GM19351 (cell line): ENCODE measurements at regions not wholly inside any gene's neighbourhood (a gene's known extent, or its start where the extent isn't known, plus 50 kb on each side); places are given as distances from the start of the nearest gene placed in this dataset.
"Not testable (repeated sequence)": the region's sequence is repeated elsewhere in the genome, so short reads cannot be mapped to it uniquely, and the experiment has no call there.

Experiments used
- ATAC-seq: cut with Tn5 transposase; IDR thresholded peaks from one replicate; pipeline ENCODE4 v1.9.1; 2021; ENCODE audit warnings: mild to moderate bottlenecking, moderate library complexity; ENCODE audit not compliant: unreplicated experiment

DNA sequence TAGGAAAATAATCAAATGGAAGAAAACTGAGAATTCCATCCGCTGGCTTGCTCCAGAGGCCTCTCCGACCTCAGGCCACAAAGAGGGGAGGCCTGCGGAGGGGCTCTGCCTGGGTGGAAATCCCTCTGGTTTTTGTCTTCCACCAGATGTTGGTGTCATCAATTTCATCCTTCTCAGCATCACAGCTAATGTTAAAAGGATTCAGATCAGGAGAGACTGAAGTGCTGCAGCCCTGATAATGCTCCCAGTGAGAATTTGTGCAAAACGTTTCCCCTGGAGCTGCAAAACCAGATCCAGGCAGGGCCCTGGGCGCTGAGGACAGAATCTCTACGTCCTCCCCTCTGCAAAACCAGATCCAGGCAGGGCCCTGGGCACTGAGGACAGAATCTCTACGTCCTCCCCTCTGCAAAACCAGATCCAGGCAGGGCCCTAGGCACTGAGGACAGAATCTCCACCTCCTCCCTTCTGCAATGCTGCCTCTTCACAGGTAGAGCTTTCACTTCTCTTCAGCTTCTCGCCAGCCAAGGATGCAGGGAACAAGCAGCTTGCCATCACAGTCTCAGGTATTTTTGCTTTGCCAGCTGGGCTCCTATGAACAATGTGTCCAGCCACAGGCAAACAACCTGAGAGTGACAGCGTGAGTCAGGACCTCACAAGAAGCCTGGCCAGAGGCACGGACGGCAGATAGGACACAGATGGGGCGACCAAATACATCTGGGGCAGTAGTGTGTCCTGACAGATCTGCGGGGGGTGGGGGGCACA is 81.2 kb downstream of the TMEM18 start:
- ATAC-seq = no peak

DNA sequence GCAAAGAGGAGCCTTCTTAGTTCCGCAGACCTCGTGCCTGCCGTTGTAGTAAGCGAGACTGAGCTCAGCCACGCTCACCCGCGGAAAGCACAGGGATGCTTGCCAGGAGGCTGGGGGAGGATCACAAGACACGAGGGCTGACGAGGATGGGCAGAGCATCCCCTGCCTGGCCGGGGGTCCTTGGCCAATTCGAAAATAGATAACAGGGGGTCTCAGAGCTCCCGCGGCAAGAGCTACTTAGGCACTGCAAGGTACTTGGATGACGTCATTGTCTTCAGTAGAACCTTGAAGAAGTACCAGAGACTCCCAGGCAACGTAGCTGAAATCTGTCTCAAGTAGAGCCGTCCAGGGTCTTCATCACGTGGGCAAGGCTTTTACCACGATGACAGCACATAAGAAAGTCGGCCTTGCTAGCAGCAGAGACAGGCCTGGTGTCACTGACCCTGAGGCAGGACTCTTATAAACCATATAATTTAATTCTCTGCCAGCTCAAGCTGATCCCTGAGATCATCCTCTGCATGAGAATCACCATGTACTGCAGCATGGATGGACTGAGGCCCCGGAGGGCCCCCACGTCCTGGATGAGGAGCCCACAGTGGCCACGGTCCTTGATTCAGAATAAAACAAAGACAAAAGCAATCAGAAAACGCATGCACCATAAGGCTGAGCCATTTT is 81.9 kb downstream of the TMEM18 start:
- ATAC-seq = no peak

DNA sequence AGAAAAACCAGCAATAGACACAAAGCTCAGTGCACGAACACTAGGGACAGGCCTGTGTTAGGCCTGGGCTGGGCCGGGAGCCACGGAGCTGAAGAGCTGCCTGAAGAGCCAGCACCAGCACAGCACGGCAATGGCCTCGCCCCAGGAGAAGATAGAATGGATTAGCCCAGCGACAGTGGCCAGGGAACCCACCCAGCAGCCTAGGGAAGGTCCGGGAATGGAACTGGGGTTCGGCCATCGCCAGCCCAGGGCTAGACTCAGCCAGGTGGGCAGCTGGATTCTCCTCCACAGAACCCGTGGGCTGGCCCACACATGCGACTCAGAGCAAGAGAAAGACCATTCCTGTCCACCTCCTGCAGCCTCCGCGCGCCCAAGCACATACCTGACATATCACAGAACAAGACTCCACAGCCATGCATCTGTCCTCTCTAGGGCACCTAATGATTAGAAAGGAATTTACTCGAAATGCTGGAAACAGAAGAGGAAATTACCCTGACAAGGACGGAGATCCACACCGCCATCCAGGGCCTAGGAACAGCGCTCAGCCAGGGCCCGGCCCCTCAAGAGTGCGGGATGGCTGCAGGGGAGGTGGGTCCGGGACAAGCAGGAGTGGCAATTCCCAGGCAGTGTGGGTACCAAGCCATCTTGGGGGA is 82.8 kb downstream of the TMEM18 start:
- no peak for ATAC-seq

DNA sequence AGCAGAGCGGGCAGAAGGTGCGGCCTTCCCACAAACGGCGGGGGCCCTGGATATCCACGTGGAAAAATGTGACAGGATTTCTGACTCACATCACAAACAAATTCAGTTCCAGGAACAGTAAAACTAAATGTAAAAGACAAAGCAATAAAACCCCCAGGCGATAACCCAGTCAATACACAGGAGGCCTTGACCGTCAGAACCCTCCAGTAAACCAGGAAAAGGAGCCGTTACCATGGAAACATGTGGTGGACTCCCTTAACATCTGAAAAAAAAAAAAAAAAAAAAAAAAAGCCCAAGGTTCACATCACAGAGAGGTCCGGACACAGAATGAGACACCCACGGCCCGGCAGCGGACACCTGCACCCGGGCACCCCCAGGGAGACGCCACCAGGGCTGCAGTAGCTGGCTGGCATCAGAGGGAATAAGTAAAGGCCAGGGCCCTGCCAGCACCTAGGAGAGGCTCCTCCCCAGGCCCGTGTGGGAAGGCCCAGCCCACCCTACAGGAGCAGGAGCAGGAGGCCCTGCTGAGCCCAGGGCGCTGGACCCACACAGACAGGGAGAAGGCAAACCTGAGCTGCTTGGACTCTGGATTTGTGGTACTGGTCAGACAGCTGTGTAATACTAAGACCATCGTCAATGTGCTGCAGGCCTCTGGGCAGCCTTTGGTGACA is 83.7 kb downstream of the TMEM18 start:
- no peak for ATAC-seq

DNA sequence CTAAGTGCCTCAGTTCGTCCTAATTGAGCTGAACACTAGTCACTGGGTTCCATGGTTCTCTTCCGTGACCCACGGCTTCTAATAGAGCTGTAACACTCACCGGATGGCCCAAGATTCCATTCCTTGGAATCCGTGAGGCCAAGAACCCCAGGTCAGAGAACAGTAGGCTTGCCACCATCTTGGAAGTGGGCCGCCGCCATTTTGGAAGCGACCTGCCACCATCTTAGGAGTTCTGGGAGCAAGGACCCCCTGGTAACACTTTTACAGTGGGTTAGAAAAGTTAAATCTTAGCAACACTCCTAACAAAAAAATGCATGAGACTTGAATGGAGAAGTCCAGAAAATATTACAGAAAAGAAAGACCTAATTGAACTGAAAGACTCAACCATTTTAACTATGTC is 84.5 kb downstream of the TMEM18 start:
- ATAC-seq = no peak

DNA sequence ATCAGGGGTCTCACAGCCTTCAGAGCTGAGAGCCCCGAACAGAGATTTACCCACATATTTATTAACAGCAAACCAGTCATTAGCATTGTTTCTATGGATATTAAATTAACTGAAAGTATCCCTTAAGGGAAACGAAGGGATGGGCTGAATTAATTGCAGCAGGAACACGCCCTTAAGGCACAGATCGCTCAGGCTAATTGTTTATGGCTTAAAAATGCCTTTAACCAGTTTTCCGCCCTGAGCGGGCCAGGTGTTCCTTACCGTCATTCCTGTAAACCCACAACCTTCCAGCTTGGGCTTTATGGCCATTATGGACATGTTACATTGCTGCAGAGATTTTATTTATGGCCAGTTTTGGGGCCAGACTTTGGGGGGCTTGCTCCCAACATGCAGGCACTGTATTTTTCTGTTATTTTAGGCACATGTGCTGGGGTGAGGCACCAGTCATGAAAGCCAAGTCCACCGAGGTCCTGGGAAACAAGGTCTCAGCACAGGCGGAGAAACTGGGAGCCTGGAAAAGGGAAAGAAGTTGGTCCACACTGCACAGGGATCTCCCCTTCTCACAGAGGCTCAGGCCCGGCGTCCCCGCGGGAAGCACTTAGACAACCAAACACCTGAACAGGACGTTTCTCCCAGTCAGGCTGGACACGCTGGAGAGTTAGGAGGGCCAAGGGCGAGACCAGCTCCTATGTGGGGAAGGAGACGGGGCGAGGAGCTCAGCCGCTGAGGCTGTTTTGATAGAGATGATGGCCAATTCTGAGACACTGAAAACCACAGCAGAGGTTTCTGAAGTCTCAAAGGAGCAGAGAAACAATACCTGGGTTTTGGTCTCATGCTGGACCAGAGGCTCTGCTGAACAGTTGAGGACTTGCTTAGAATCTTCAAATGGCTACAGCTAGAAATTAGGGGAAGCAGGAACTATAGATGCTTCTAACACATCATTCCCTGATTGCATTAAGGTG is 86.7 kb downstream of the TMEM18 start:
- ATAC-seq = no peak

DNA sequence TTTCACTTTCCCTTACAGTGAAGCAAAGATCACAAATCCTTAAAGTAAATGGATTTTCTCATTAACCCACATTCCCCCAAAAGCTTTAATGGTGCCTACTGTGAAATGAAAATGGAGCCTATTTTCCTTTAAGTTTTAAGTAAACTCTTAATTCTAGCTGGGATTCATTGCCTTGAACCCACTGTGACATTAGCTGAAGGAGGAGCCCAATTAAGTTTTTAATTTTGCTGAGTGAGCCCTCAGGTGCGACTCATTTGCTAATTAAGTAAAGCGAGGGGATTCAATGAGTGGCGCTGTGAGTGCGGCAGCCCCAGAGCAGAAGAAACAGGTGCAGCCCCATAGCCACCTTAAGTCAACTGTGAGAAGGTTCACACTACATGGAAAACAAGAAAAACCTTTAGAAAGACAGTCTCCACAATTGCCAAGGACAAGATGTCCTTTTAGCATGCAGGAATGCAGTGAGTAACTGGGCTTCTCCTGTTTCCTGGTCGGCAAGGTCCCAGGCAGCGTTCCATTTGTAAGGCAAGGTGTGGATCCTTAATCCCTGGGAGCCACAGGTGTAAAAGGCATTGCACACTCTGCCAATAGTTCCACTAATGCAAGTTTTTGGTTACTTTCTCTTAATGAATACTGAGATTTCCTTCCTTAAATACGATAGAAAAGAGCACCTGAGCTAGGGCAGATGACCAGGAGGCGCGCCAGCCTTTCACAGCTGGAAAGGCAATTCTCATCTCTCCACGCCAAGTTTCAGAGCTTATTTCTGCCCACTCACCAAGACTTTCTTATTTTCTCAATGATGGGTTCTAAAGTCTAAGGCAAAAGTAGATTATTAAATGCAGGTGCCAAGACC is 87.7 kb downstream of the TMEM18 start:
- no peak for ATAC-seq

DNA sequence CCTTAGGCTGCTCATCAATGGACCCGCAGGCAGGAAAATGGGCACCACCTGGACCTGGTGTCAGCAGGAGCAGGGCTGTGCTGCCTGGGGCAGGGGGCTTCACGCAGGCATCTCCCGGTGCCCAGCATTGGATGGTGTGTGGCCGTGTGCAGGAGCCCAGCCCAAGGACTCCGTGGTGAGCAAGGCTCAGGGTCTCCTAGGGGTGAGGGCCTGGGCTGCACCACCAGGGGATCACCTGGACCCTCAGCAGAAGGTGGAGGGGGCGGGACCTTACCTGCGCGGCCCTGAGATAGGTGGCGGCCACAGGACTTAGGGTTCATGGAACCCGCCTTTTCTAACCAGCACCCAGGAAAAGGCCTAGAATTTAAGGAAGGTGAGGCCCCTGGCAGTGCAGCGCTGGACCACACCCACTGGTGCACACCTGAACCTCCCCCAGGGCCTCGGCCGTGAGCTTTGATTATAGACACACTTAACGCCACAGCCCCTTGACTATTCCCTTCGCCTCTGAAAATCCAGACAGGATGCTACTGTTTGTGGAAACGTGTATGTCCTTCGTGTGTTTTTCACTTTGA is 89.0 kb downstream of the TMEM18 start:
- ATAC-seq = no peak

DNA sequence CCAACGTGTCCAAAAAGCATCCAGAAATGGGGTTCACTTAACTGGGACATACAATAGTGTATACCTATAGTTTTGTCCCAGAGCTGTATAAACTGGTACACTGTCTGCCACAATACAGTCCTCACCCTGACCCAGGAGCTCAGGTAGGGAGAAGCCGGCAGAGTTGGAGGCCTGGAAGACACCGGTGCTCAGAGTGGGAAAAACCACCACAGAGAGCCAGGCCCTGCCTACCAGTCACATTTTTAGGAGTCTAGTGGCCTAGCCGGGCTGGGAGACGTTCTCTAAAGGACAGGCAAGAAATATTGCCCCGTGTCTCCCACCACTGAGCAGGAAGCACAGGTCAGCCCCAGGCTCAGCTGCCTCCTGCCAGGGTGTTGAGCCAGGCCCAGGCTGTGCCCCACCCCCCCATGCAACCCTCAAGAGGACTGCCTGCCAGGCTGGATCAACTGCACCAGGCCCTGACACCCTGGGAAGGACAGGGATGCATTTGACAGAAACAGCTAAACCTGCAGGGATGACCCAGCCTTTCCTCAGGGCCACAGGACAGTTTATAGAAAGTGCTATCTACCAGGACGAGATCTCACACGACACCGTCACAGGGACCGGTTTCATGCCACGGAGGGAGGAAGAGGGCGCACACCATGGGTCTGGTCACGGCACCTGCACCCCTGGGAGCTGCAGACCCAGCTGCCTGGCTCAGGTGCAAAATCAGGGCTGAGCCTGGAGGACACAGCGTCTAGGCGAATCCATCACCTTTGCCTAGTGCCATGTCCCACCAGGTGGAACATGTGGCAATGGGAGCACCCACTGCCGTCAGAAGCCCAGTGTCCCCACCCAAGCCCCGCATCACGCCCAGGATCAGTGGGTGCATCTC is 89.9 kb downstream of the TMEM18 start:
- no peak for ATAC-seq

DNA sequence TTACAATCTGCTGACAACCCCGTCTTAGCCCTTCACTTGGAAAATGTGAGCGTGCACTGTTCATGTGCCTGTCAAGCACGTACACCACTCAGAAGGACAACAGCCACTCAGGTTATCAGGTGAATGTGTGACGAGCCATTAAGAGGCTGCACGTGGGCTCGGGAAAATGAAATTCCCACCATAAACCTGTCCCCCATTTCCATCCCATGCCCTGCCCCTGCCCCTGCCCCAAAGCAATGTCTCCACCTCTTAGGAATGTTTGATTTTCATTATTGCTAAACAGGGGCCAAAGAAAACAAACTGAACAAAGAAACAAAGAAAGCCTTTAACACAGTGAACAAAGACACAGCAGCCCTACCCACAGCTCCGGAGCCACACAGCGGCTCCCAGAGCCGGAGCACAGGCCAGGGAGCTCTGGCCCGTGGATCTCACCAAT is 90.5 kb downstream of the TMEM18 start:
- ATAC-seq = no peak

DNA sequence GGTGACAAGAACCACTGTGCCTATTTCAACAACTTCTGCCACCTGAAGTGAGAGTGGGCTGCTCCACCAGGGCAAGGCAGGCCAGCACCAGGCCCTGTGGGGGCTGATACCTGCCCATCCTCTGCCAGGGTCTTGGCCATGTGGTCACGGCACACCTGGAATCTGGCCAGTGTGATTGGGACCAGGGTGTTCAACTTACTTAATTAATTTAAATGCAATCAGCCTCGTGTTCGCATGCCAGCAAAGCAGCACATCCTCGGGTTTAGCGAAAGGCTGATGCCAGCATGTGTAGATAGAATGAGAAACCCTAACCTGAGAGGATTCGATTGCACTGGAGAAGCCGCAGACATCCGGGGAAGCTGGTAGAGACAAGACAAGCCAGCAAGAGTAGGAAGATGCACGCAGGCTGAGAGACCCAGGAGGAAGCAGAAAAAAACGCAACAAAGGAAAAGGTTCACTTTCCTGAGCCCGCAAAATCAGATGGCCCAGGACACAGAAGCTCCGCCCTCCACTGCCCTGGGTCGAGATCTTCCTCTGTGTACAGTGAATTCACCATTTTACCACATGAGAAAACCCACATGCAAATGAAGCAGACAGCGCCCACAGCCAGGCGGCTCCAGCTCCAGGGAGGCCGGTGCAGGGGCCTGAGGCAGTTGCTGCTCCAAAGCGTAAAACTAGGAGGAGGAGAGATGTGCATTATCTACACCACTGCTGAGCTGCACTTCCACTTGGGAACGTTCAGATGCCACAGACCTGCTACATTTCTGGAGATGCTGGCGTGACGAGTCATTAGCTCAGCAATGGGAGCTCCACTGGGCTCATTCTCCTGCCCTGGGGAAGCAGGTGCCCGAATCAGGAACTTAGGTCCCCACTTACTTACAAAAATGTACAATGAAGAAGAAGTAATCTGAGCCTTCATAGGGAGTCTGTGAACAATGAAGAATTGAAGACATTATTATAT is 92.1 kb downstream of the TMEM18 start:
- ATAC-seq = peak; percentile 99

DNA sequence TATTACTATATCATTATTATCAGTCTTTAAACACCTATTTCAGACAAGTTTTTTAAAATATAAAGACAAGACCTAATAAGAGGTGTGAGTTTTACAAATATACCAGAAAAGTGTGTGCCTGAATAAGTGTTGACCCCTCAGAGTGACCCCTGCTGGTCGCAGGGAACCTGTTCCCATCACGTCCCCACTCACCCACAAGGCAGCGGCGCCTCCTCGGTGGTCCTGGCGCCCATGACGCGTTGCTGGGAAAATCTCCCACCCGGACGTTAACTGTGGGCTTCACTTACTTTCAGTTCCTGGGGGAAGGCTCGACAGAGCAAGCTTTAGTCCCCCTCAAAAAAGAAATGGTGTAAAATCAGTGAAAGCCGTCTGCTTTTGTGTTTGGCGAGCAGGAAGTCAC is 93.5 kb downstream of the TMEM18 start:
- ATAC-seq = no peak

DNA sequence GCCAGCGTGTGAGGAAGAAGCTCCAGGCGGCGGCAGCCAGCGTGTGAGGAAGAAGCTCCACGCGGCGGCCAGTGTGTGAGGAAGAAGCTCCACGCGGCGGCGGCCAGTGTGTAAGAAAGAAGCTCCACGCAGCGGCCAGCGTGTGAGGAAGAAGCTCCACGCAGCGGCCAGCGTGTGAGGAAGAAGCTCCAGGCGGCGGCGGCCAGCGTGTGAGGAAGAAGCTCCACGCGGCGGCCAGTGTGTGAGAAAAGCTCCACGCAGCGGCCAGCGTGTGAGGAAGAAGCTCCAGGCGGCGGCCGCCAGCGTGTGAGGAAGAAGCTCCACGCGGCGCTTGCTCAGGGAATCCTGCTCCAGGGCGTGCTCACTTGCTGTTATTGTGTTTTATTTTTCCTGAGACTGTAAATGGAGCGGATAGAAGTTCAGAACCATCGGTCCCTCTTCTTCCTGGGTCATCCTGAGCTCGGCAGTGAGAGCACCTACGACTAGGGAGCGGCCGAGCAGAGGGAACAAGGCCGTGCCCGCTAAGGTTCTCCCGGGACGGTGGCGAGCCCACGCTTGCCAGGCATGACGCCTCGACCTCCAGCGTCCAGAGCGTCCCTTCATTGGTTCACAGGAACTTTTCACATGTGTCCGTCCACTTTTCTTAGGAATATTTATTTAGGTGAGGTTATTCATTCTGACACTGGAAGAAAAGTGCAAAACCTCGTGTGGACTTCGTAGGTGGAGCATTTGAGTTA is 94.2 kb downstream of the TMEM18 start:
- no peak for ATAC-seq

DNA sequence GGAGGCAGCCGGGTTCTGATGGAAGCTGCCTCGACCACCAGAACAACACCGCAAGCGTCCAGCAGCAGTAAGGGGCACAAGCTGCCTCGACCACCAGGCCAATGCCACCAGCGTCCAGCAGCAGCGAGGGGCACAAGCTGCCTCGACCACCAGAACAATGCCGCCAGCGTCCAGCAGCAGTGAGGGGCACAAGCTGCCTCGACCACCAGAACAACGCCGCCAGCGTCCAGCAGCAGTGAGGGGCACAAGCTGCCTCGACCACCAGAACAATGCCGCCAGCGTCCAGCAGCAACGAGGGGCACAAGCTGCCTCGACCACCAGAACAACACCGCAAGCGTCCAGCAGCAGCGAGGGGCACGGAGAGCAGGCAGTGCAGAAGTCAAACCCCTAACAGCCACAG is 94.9 kb downstream of the TMEM18 start:
- not testable (repeated sequence) for ATAC-seq

DNA sequence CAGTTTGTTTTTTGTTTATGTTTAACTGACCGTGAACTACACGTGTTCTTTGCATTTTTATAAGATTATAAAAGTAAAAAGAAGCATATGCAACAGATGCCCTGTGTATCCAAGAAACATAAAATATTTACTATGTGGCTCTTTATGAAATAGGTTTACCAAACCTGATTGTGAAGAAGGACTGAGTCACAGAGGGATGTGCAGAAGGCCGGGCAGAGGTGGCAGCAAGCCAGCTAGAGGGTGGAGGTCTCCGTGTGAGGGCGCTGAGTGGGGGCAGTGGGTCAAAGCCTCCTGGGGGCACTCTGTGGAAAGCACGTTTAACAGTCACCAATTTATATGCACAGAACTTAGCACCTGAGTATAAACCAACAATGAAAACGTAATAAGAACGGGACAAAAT is 97.2 kb downstream of the TMEM18 start:
- no peak for ATAC-seq

DNA sequence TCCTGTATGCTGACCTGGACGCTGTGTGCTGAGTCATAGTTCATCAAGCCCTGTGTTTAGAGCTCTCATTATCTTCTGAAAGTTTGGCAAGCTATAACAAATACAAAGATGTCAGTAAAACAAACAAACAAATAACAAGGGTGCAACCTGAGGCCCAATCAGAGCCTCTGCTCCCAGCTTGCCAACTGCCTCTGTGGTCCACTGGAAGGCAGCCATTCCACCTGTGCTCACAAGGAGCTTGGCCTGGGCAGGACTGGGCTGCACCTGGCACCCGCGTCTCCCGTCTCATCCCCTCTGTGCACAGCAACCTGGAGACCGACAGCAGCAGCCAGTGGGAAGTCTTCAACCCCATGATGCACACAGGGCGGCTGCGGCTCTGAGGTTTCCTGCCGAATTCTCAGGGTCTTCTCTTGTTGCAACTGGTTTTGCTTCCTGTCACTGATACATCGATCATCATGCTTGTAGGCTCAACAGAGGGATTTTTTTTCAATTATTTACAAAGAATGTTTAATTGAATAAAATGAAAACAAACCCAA is 97.8 kb downstream of the TMEM18 start:
- no peak for ATAC-seq
